ENCODE measurements at regions not wholly inside any gene's neighbourhood (a gene's known extent, or its start where the extent isn't known, plus 50 kb on each side); places are given as distances from the start of the nearest gene placed in this dataset.

- no peak for TF ChIP-seq CTCF (IDR thresholded peaks at IDR 0.05)
- TF ChIP-seq POLR2A (IDR thresholded peaks at IDR 0.05) = no peak
These were observed 1066.1 kb upstream of the FANCL start for GRCh38 chr2:59307196-59307595.
